Stimulated activated CD4-positive, alpha-beta T cell treated with anti-CD3 and anti-CD28 coated beads, Interleukin-15, amount 100 ng/mL, for 24 hours (primary cell): ENCODE measurements at regions not wholly inside any gene's neighbourhood (a gene's known extent, or its start where the extent isn't known, plus 50 kb on each side); places are given as distances from the start of the nearest gene placed in this dataset.

ENCODE experiments used
- DNase-seq: peaks from one replicate; pipeline ENCODE4 v3.0.0-alpha.2; 2020

GRCh38 chr9:107933516-107933915 is 443.9 kb upstream of the KLF4 start:
- DNase-seq, result no peak

- no peak for DNase-seq
These were observed 443.5 kb upstream of the KLF4 start for GRCh38 chr9:107933097-107933496.

- no peak for DNase-seq
These were observed 443.0 kb upstream of the KLF4 start for GRCh38 chr9:107932601-107933000.

GRCh38 chr9:107932046-107932445 is 442.5 kb upstream of the KLF4 start:
- no peak for DNase-seq

GRCh38 chr9:107931071-107931715 is 441.6 kb upstream of the KLF4 start:
- DNase-seq, result no peak

GRCh38 chr9:107929443-107929842 is 439.9 kb upstream of the KLF4 start:
- no peak for DNase-seq

GRCh38 chr9:107928701-107929371 is 439.3 kb upstream of the KLF4 start:
- DNase-seq, result no peak

GRCh38 chr9:107927276-107927675 is 437.7 kb upstream of the KLF4 start:
- DNase-seq, result no peak

- DNase-seq, result no peak
These were observed 436.3 kb upstream of the KLF4 start for GRCh38 chr9:107925749-107926297.

- no peak for DNase-seq
These were observed 432.7 kb upstream of the KLF4 start for GRCh38 chr9:107922260-107922659.

- DNase-seq, result no peak
These were observed 429.7 kb upstream of the KLF4 start for GRCh38 chr9:107919263-107919662.

- DNase-seq, result no peak
These were observed 429.2 kb upstream of the KLF4 start for GRCh38 chr9:107918749-107919148.

- DNase-seq, result no peak
These were observed 424.6 kb upstream of the KLF4 start for GRCh38 chr9:107914151-107914550.

GRCh38 chr9:107907715-107908114 is 418.1 kb upstream of the KLF4 start:
- no peak for DNase-seq

- no peak for DNase-seq
These were observed 417.7 kb upstream of the KLF4 start for GRCh38 chr9:107907255-107907654.

GRCh38 chr9:107906074-107906473 is 416.5 kb upstream of the KLF4 start:
- DNase-seq, result no peak

- no peak for DNase-seq
These were observed 415.9 kb upstream of the KLF4 start for GRCh38 chr9:107905308-107906020.

- no peak for DNase-seq
These were observed 410.4 kb upstream of the KLF4 start for GRCh38 chr9:107899961-107900330.

- DNase-seq, result no peak
These were observed 409.2 kb upstream of the KLF4 start for GRCh38 chr9:107898761-107899160.

- no peak for DNase-seq
These were observed 407.0 kb upstream of the KLF4 start for GRCh38 chr9:107896544-107896943.

- no peak for DNase-seq
These were observed 406.0 kb upstream of the KLF4 start for GRCh38 chr9:107895501-107896001.

- DNase-seq, result no peak
These were observed 405.1 kb upstream of the KLF4 start for GRCh38 chr9:107894572-107895261.

- no peak for DNase-seq
These were observed 401.4 kb upstream of the KLF4 start for GRCh38 chr9:107890921-107891465.
